Testis (tissue), 2 donors: ENCODE measurements at regions not wholly inside any gene's neighbourhood (a gene's known extent, or its start where the extent isn't known, plus 50 kb on each side); places are given as distances from the start of the nearest gene placed in this dataset.

ENCODE experiments used
- DNase-seq: peaks from one replicate; pipeline ENCODE4 v3.0.0-alpha.2; 2019
- H3K27ac ChIP-seq, 2 donors: fragments of 200-600 bp; sonication (generic); one replicate each; pipeline ENCODE4 v1.5.1; 2019
- H3K27me3 ChIP-seq: fragments of 200-600 bp; sonication (generic); one replicate; pipeline ENCODE4 v1.5.1; 2019
- H3K36me3 ChIP-seq: fragments of 200-600 bp; sonication (generic); one replicate; pipeline ENCODE4 v1.5.1; 2017; ENCODE audit warnings: low read depth; ENCODE audit errors: missing control alignments
- H3K4me1 ChIP-seq: fragments of 200-600 bp; sonication (generic); one replicate; pipeline ENCODE4 v1.5.1; 2019
- H3K4me3 ChIP-seq, 2 donors: fragments of 200-600 bp; sonication (generic); one replicate each; pipeline ENCODE4 v1.5.1; 2017 to 2019
- H3K9me3 ChIP-seq: fragments of 200-600 bp; sonication (generic); one replicate; pipeline ENCODE4 v1.5.1; 2017
- POLR2A ChIP-seq: fragments of 450-650 bp; IDR thresholded peaks from one replicate; pipeline ENCODE4 v1.6.1; 2017; ENCODE audit warnings: antibody characterized with exemption, mild to moderate bottlenecking, moderate library complexity
- whole genome bisulfite sequencing, 2 donors: methylation state at CpG; one replicate each; pipeline ENCODE4 v1.1.5; 2018; 5-methylcytosine and 5-hydroxymethylcytosine counted together
- intact Hi-C: fragments of 100-400 bp; cut with DNase I; formaldehyde crosslinking; loops from one replicate; pipeline ENCODE4 v1.15.1; 2023; ENCODE audit warnings: low total_unique reads
- TF ChIP-seq, protein P1 (sequence below), 3 experiments: fragments of 450-650 bp in 2 of 3; fragments of 200-600 bp in 1 of 3; sonication (generic) in 1 of 3; IDR thresholded peaks; one replicate each; pipeline ENCODE4 v1.5.1; 2016 to 2019; ENCODE audit warnings: antibody characterized with exemption in 3 of 3, mild to moderate bottlenecking in 2 of 3, moderate library complexity in 1 of 3

DNA sequence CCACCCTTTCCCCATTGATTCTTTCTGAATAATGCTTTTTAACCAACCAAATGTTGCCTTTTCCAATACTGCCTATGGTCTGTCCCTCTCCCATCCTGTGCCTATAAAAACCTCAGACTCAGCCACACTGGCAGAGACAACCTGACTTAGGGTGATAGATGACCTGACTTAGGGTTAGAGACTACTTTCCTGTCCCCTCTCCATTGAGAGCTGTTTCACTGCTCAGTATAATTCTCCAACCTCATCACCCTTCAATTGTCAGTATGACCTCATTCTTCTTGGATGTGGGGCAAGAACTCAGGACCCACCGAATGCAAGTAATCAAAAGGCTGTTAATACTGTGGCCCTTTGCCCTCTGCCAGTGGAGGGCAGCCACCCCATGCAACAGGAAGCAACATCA lies 182.3 kb upstream of the STK17B start:
- Histone ChIP-seq H3K27ac (no peak overlapping the region), H3K27me3 (no peaks in the 10 kb centered on the region), H3K9me3 (no peaks in the 10 kb centered on the region), H3K4me1 (no peaks in the 10 kb centered on the region), H3K4me3 (no peak overlapping the region), H3K36me3 (no peaks in the 10 kb centered on the region)
- WGBS, 2 donors: 95 to 100% methylated on average over 1 of the region's 1 CpG
- no peak for TF ChIP-seq POLR2A
- TF ChIP-seq, protein P1, sequence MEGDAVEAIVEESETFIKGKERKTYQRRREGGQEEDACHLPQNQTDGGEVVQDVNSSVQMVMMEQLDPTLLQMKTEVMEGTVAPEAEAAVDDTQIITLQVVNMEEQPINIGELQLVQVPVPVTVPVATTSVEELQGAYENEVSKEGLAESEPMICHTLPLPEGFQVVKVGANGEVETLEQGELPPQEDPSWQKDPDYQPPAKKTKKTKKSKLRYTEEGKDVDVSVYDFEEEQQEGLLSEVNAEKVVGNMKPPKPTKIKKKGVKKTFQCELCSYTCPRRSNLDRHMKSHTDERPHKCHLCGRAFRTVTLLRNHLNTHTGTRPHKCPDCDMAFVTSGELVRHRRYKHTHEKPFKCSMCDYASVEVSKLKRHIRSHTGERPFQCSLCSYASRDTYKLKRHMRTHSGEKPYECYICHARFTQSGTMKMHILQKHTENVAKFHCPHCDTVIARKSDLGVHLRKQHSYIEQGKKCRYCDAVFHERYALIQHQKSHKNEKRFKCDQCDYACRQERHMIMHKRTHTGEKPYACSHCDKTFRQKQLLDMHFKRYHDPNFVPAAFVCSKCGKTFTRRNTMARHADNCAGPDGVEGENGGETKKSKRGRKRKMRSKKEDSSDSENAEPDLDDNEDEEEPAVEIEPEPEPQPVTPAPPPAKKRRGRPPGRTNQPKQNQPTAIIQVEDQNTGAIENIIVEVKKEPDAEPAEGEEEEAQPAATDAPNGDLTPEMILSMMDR (IDR thresholded peaks at IDR 0.05): no peak
- intact Hi-C loops: no loop called here
- no peak for DNase-seq

GRCh38 chr2:196354186-196354585 lies 182.8 kb upstream of the STK17B start:
- Histone ChIP-seq H3K4me1 (no peaks in the 10 kb centered on the region), H3K27me3 (no peaks in the 10 kb centered on the region), H3K27ac (no peak overlapping the region), H3K36me3 (no peaks in the 10 kb centered on the region), H3K4me3 (no peak overlapping the region), H3K9me3 (no peaks in the 10 kb centered on the region)
- 90 to 96% methylated on average over 3 to 4 of the region's 4 CpGs for WGBS, 2 donors
- TF ChIP-seq, protein P1 (IDR thresholded peaks at IDR 0.05): no peak
- TF ChIP-seq POLR2A: no peak
- no peak for DNase-seq
- intact Hi-C loops: no loop called here

DNA sequence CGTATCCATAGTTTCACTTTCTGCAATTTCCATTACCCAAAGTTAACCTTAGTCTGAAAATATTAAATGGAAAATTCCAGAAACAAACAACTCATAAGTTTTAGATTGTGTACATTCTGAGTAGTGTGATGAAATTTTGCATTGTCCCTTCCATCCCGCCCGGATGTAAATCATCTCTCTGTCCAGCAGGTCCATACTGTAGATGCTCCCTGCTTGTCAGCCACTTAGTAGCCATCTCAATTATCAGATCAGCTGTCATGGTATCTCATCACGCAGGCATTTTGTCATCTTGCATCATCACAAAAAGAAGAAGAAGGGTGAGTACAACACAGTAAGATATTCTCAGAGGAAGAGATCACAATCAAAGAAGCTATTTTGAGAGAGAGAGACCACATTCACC lies 185.0 kb upstream of the STK17B start:
- H3K4me1 ChIP-seq: no peaks in the 10 kb centered on the region
- DNase-seq: no peak
- H3K4me3 ChIP-seq: no peak overlapping the region
- no peaks in the 10 kb centered on the region for H3K36me3 ChIP-seq
- no peaks in the 10 kb centered on the region for H3K9me3 ChIP-seq
- H3K27ac ChIP-seq: no peak overlapping the region
- intact Hi-C loops: no loop called here
- no peaks in the 10 kb centered on the region for H3K27me3 ChIP-seq
- TF ChIP-seq, protein P1 (IDR thresholded peaks at IDR 0.05): no peak
- no peak for TF ChIP-seq POLR2A
- WGBS, 2 donors: 86% methylated on average over 4 of the region's 4 CpGs

DNA sequence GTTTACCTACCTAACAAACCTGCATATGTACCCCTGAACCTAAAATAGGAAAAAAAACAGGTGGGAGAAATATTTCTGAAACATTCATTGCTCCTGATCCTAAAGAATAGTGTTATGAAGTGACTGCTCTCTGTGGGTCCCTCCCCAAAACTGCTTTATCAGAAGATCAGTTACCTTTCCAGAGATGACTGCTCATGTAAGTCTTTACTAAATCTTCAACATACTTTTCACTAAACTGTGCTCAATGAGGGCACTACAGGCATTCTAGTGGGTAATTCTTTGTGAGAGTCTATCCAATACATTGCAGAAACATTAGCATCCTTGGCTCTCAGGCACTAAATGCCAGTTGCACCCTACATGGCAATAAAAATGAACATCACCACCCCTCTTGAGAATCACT lies 189.3 kb upstream of the STK17B start:
- Histone ChIP-seq H3K9me3 (no peaks in the 10 kb centered on the region), H3K27me3 (no peaks in the 10 kb centered on the region), H3K27ac (no peak overlapping the region), H3K36me3 (no peaks in the 10 kb centered on the region), H3K4me1 (no peaks in the 10 kb centered on the region), H3K4me3 (no peak overlapping the region)
- intact Hi-C loops: no loop called here
- TF ChIP-seq POLR2A: no peak
- TF ChIP-seq, protein P1 (IDR thresholded peaks at IDR 0.05): no peak
- DNase-seq: no peak

DNA sequence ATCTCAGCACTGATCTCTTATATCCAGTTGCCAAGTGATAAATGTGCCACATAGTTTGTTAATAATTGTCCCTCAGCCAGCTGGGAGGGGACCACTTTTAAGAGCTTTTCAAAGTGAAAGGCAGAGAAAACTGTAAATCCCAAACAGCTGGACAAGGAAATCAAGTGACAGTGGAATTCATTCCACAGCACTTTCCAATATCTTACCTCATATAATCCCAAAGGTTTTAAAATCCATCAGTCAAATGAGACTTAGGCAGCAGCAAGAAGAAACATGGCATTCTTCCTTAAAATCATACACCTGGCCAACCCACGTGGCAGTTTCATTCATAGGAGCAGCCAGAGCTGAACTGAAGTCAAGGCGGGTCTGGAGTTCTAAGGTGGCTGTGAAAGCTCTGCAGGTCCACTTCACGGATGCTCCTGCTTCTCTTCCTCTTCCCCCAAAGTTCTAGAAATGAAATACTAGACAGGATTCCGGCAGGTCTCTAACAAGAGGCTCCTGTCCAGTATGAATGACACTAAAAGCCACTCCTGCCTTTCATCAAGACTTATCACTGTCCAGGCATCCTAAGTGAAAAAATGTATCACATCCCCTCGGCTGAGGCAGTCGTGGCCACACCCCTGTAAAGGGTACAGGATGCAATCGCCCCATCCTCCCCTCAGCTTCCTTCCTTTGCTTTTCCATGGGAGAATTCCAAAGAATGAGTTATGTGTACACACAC lies 190.4 kb upstream of the STK17B start:
- Histone ChIP-seq H3K27ac (no peak overlapping the region), H3K4me3 (no peak overlapping the region)

More for the DNA sequence above, 190.4 kb upstream of the STK17B start:
- no peaks in the 10 kb centered on the region for H3K9me3 ChIP-seq
- no peak for DNase-seq
- H3K36me3 ChIP-seq: no peaks in the 10 kb centered on the region
- WGBS, 2 donors: 60 to 63% methylated on average over 7 of the region's 7 CpGs
- no peaks in the 10 kb centered on the region for H3K27me3 ChIP-seq
- TF ChIP-seq, protein P1 (IDR thresholded peaks at IDR 0.05): no peak
- TF ChIP-seq POLR2A: no peak
- intact Hi-C loops: no loop called here
- no peaks in the 10 kb centered on the region for H3K4me1 ChIP-seq
